ENCODE measurements at regions not wholly inside any gene's neighbourhood (a gene's known extent, or its start where the extent isn't known, plus 50 kb on each side); places are given as distances from the start of the nearest gene placed in this dataset.
"Not testable (repeated sequence)": the region's sequence is repeated elsewhere in the genome, so short reads cannot be mapped to it uniquely, and the experiment has no call there.

DNA sequence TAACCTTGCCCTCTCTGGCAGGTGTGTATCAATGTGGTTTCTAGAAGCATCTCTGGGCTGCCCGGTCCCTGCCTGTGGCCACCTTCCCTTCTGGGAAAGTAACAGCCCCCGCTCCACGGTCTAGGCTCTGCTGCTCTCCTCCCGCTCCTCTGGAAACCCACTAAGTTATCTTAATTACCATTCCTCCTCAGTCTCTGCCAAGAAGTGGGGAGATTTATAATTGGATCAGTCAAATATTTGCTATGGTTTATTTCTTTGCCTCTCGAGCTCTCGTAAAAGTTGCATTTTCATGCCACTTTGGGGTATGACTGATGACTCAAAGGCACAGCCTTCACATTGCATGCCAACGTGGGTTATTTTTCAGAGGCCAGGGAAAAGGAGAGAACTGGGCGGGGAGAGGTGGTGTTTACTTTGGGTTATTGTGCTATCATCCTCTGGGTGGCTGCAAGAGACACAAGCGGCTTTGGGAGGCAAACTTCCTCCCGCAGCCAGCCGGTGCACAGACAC lies 205.3 kb upstream of the WWC1 start:
- no peak overlapping the region for H3K4me3 ChIP-seq (ENCODE audit: low read length)
- no peaks in the 10 kb centered on the region for H3K36me3 ChIP-seq (ENCODE audit: control insufficient read depth, insufficient read depth, low read length)
- H3K4me1 ChIP-seq (ENCODE audit: control insufficient read depth, insufficient read depth, low read length), result no peaks in the 10 kb centered on the region
- no peaks in the 10 kb centered on the region for H3K27me3 ChIP-seq (ENCODE audit: control insufficient read depth, insufficient read depth, low read length)
- no peak overlapping the region for H3K9ac ChIP-seq (ENCODE audit: low read length)
- H3K9me3 ChIP-seq (ENCODE audit: control insufficient read depth, low read length), result no peaks in the 10 kb centered on the region

- Histone ChIP-seq H3K4me3 (ENCODE audit: low read length) (no peak overlapping the region), H3K9me3 (ENCODE audit: control insufficient read depth, low read length) (no peaks in the 10 kb centered on the region), H3K36me3 (ENCODE audit: control insufficient read depth, insufficient read depth, low read length) (no peaks in the 10 kb centered on the region), H3K9ac (ENCODE audit: low read length) (no peak overlapping the region), H3K27me3 (ENCODE audit: control insufficient read depth, insufficient read depth, low read length) (no peaks in the 10 kb centered on the region), H3K4me1 (ENCODE audit: control insufficient read depth, insufficient read depth, low read length) (no peaks in the 10 kb centered on the region)
These were observed 204.7 kb upstream of the WWC1 start for GRCh38 chr5:168086746-168087145.

- no peaks in the 10 kb centered on the region for H3K4me1 ChIP-seq (ENCODE audit: control insufficient read depth, insufficient read depth, low read length)
- H3K9ac ChIP-seq (ENCODE audit: low read length), result no peak overlapping the region
- no peaks in the 10 kb centered on the region for H3K9me3 ChIP-seq (ENCODE audit: control insufficient read depth, low read length)
- H3K36me3 ChIP-seq (ENCODE audit: control insufficient read depth, insufficient read depth, low read length), result no peaks in the 10 kb centered on the region
- H3K4me3 ChIP-seq (ENCODE audit: low read length), result no peak overlapping the region
- H3K27me3 ChIP-seq (ENCODE audit: control insufficient read depth, insufficient read depth, low read length), result no peaks in the 10 kb centered on the region
These were observed 202.9 kb upstream of the WWC1 start for GRCh38 chr5:168088410-168089173.

DNA sequence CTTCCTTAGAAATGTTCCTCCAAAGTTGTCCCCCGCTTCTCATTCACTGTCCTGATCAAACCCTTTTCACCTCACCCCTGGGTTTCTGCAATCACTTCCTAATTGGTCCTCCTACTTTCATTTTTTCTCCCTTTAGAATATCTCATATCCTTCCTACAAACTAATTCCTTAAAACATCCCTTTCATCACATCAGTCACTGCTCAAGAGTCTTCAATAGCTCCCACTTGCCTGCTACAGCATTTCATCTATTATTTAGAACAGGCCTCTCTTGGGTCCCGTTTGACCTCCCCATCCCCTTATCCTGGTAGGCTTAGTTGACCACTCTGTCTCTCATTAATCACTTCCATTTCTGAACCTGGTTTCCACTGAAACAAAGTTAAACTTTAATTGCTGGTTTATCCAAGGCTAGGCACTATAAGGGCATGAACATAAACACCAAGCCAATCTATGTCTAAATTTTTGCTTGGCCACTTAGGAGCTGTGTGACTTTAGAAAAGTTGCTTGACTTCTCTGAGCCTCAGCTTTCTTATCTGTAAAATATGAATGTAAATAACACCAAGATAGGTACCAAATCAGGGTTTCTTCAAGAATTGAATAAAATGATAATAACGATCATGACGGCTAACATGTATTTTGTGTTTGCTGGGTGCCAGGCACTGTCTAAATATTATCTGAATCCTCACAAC lies 202.1 kb upstream of the WWC1 start:
- Histone ChIP-seq H3K27me3 (ENCODE audit: control insufficient read depth, insufficient read depth, low read length) (no peaks in the 10 kb centered on the region), H3K4me3 (ENCODE audit: low read length) (no peak overlapping the region), H3K9ac (ENCODE audit: low read length) (no peak overlapping the region), H3K36me3 (ENCODE audit: control insufficient read depth, insufficient read depth, low read length) (no peaks in the 10 kb centered on the region), H3K9me3 (ENCODE audit: control insufficient read depth, low read length) (no peaks in the 10 kb centered on the region), H3K4me1 (ENCODE audit: control insufficient read depth, insufficient read depth, low read length) (no peaks in the 10 kb centered on the region)

GRCh38 chr5:168092209-168093185 lies 198.9 kb upstream of the WWC1 start:
- Histone ChIP-seq H3K9me3 (ENCODE audit: control insufficient read depth, low read length) (no peaks in the 10 kb centered on the region), H3K4me3 (ENCODE audit: low read length) (no peak overlapping the region), H3K36me3 (ENCODE audit: control insufficient read depth, insufficient read depth, low read length) (no peaks in the 10 kb centered on the region), H3K9ac (ENCODE audit: low read length) (no peak overlapping the region), H3K27me3 (ENCODE audit: control insufficient read depth, insufficient read depth, low read length) (no peaks in the 10 kb centered on the region), H3K4me1 (ENCODE audit: control insufficient read depth, insufficient read depth, low read length) (no peaks in the 10 kb centered on the region)

DNA sequence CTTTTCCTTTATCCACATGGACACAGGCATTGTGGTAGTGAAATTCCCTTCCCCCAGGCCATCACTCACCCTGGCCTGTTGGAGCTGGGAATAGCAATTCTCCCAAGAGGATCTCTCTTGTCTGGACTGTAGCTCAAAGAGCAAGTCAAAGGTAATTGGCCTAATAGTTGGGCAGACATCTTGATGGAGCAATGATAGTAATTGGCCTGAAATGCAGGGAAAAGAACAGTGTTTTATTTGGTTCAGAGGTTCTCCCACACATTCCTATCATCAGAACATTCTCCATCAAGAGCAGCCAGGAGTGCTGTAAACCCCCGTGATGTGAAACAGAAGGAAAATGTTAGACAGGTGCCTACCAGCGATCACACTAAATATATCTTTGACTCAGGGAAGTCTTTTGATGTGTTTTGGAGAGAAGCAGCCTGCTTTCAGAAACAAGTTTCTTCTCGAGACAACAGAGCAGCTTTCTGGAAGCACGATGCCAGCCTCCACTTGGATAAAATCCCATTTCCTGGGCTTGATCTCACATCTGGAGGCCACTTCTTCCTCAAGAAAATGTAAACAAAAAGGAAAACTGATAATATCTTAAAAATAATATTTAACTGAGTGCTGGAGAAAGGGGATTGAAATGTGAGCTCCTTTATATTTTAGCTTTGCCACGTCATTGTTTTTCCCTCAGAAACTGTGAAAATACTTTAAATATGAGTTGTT lies 198.1 kb upstream of the WWC1 start:
- Histone ChIP-seq H3K9me3 (ENCODE audit: control insufficient read depth, low read length) (no peaks in the 10 kb centered on the region), H3K27me3 (ENCODE audit: control insufficient read depth, insufficient read depth, low read length) (no peaks in the 10 kb centered on the region), H3K4me3 (ENCODE audit: low read length) (no peak overlapping the region), H3K4me1 (ENCODE audit: control insufficient read depth, insufficient read depth, low read length) (no peaks in the 10 kb centered on the region), H3K36me3 (ENCODE audit: control insufficient read depth, insufficient read depth, low read length) (no peaks in the 10 kb centered on the region), H3K9ac (ENCODE audit: low read length) (no peak overlapping the region)

- Histone ChIP-seq H3K27me3 (ENCODE audit: control insufficient read depth, insufficient read depth, low read length) (no peaks in the 10 kb centered on the region), H3K9me3 (ENCODE audit: control insufficient read depth, low read length) (no peaks in the 10 kb centered on the region), H3K4me1 (ENCODE audit: control insufficient read depth, insufficient read depth, low read length) (no peaks in the 10 kb centered on the region), H3K9ac (ENCODE audit: low read length) (no peak overlapping the region), H3K36me3 (ENCODE audit: control insufficient read depth, insufficient read depth, low read length) (no peaks in the 10 kb centered on the region), H3K4me3 (ENCODE audit: low read length) (no peak overlapping the region)
These were observed 194.9 kb upstream of the WWC1 start for GRCh38 chr5:168096525-168096924.

- no peak overlapping the region for H3K9ac ChIP-seq (ENCODE audit: low read length)
- no peaks in the 10 kb centered on the region for H3K27me3 ChIP-seq (ENCODE audit: control insufficient read depth, insufficient read depth, low read length)
- no peaks in the 10 kb centered on the region for H3K9me3 ChIP-seq (ENCODE audit: control insufficient read depth, low read length)
- H3K4me1 ChIP-seq (ENCODE audit: control insufficient read depth, insufficient read depth, low read length), result no peaks in the 10 kb centered on the region
- H3K4me3 ChIP-seq (ENCODE audit: low read length), result no peak overlapping the region
- no peaks in the 10 kb centered on the region for H3K36me3 ChIP-seq (ENCODE audit: control insufficient read depth, insufficient read depth, low read length)
These were observed 193.4 kb upstream of the WWC1 start for GRCh38 chr5:168097876-168098653.

DNA sequence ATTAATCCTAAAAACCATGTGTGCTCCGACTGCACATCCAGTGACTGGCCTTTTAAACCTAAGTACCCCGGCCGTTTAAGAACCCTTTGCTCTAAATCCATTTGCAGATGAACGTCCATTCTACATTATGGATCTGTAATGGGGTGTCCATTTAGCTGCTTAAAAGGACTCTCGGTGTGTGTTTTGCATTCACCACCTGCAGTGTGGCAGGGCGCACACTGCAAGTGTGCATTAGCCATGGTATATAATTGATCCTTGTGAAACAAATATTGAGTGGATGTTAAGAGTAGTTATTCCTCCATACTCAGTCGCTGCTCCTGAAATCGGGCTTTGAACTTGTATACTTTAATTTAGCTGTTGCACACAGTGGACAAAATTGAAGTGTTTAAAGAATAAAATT lies 190.1 kb upstream of the WWC1 start:
- Histone ChIP-seq H3K36me3 (ENCODE audit: control insufficient read depth, insufficient read depth, low read length) (no peaks in the 10 kb centered on the region), H3K27me3 (ENCODE audit: control insufficient read depth, insufficient read depth, low read length) (no peaks in the 10 kb centered on the region), H3K9me3 (ENCODE audit: control insufficient read depth, low read length) (no peaks in the 10 kb centered on the region), H3K4me3 (ENCODE audit: low read length) (no peak overlapping the region), H3K9ac (ENCODE audit: low read length) (no peak overlapping the region), H3K4me1 (ENCODE audit: control insufficient read depth, insufficient read depth, low read length) (no peaks in the 10 kb centered on the region)

DNA sequence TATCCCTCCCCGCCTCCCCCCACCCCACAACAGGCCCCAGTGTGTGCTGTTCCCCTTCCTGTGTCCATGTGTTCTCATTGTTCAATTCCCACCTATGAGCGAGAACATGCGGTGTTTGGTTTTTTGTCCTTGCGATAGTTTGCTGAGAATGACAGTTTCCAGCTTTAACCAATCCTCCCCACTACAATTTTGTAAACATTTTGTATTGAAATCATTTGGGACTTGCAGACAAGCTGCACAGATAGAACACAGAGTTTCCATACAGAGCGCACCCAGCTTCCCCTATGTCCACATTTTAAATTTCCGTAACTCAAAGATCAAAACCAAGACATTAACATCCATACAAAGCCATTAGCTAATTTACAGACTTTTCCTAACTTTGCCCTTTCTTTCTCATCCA lies 188.4 kb upstream of the WWC1 start:
- not testable (repeated sequence) for H3K4me1 ChIP-seq (ENCODE audit: control insufficient read depth, insufficient read depth, low read length); H3K36me3 ChIP-seq (ENCODE audit: control insufficient read depth, insufficient read depth, low read length); H3K9me3 ChIP-seq (ENCODE audit: control insufficient read depth, low read length); H3K27me3 ChIP-seq (ENCODE audit: control insufficient read depth, insufficient read depth, low read length); H3K4me3 ChIP-seq (ENCODE audit: low read length); H3K9ac ChIP-seq (ENCODE audit: low read length)

DNA sequence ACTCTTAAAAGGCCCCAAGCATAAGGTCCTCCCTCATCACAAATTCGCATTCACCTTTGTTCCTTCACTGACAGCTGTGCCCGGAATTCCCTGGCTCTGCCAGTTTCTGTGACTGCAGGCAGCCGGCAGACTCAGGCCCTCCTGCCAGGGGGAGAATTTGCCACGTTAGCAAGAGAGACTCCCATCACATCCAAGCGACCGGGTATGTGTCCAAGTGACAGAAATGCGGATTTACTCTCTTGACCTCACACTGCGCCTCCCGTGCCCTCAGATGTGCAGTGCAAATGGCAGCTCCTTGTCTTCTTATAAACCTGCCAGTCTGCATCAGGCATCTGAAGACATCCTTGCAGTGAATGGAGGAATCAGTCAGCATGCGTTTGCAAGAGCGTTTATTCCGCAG lies 187.1 kb upstream of the WWC1 start:
- no peak overlapping the region for H3K4me3 ChIP-seq (ENCODE audit: low read length)
- no peaks in the 10 kb centered on the region for H3K27me3 ChIP-seq (ENCODE audit: control insufficient read depth, insufficient read depth, low read length)
- H3K9ac ChIP-seq (ENCODE audit: low read length), result no peak overlapping the region
- no peaks in the 10 kb centered on the region for H3K4me1 ChIP-seq (ENCODE audit: control insufficient read depth, insufficient read depth, low read length)
- no peaks in the 10 kb centered on the region for H3K9me3 ChIP-seq (ENCODE audit: control insufficient read depth, low read length)
- H3K36me3 ChIP-seq (ENCODE audit: control insufficient read depth, insufficient read depth, low read length), result no peaks in the 10 kb centered on the region

All from mucosa of stomach (tissue), 1 donor.